GM21423 (cell line): ENCODE measurements at regions not wholly inside any gene's neighbourhood (a gene's known extent, or its start where the extent isn't known, plus 50 kb on each side); places are given as distances from the start of the nearest gene placed in this dataset.
"Not testable (repeated sequence)": the region's sequence is repeated elsewhere in the genome, so short reads cannot be mapped to it uniquely, and the experiment has no call there.

Experiments used
- ATAC-seq: cut with Tn5 transposase; IDR thresholded peaks from one replicate; pipeline ENCODE4 v1.9.1; 2021; ENCODE audit warnings: mild to moderate bottlenecking, moderate library complexity; ENCODE audit not compliant: unreplicated experiment

GRCh38 chr2:147001061-147001460, 843.8 kb upstream of the ACVR2A start:
- ATAC-seq, result no peak

GRCh38 chr2:147000151-147000550, 844.7 kb upstream of the ACVR2A start:
- ATAC-seq, result not testable (repeated sequence)

GRCh38 chr2:146997945-146998344, 846.9 kb upstream of the ACVR2A start:
- no peak for ATAC-seq

GRCh38 chr2:146997488-146997887, 847.3 kb upstream of the ACVR2A start:
- ATAC-seq, result no peak

GRCh38 chr2:146994246-146994645, 850.6 kb upstream of the ACVR2A start:
- ATAC-seq, result no peak

GRCh38 chr2:146992466-146992865, 852.4 kb upstream of the ACVR2A start:
- ATAC-seq, result no peak

GRCh38 chr2:146992057-146992456, 852.8 kb upstream of the ACVR2A start:
- no peak for ATAC-seq

- no peak for ATAC-seq
These were observed 854.3 kb upstream of the ACVR2A start for GRCh38 chr2:146990311-146991054.

- no peak for ATAC-seq
These were observed 855.1 kb upstream of the ACVR2A start for GRCh38 chr2:146989741-146990140.

GRCh38 chr2:146987996-146988395, 856.8 kb upstream of the ACVR2A start:
- no peak for ATAC-seq

- no peak for ATAC-seq
These were observed 858.7 kb upstream of the ACVR2A start for GRCh38 chr2:146986161-146986560.

GRCh38 chr2:146985753-146986152, 859.1 kb upstream of the ACVR2A start:
- no peak for ATAC-seq

- no peak for ATAC-seq
These were observed 860.8 kb upstream of the ACVR2A start for GRCh38 chr2:146984014-146984413.

GRCh38 chr2:146982393-146982846, 862.4 kb upstream of the ACVR2A start:
- ATAC-seq, result no peak

GRCh38 chr2:146981921-146982320, 862.9 kb upstream of the ACVR2A start:
- ATAC-seq, result no peak

- no peak for ATAC-seq
These were observed 865.1 kb upstream of the ACVR2A start for GRCh38 chr2:146979746-146980145.

- ATAC-seq, result no peak
These were observed 866.0 kb upstream of the ACVR2A start for GRCh38 chr2:146978577-146979555.

GRCh38 chr2:146970981-146971380, 873.8 kb upstream of the ACVR2A start:
- ATAC-seq, result not testable (repeated sequence)

GRCh38 chr2:146969703-146970102, 875.1 kb upstream of the ACVR2A start:
- ATAC-seq, result not testable (repeated sequence)

GRCh38 chr2:146964494-146964893, 880.3 kb upstream of the ACVR2A start:
- no peak for ATAC-seq

GRCh38 chr2:146954544-146954943, 890.3 kb upstream of the ACVR2A start:
- ATAC-seq, result no peak

- ATAC-seq, result no peak
These were observed 892.1 kb upstream of the ACVR2A start for GRCh38 chr2:146952696-146953095.
